Left lung (tissue), 4 donors: ENCODE measurements at regions not wholly inside any gene's neighbourhood (a gene's known extent, or its start where the extent isn't known, plus 50 kb on each side); places are given as distances from the start of the nearest gene placed in this dataset.

Experiments used
- ATAC-seq: fragments of 200-7000 bp; cut with Tn5 transposase; one replicate; pipeline ENCODE4 v1.9.1; 2020; ENCODE audit warnings: moderate library complexity
- DNase-seq, 4 donors: peaks; one replicate each; pipeline ENCODE4 v3.0.0-alpha.2; 2013 to 2020
- H3K27ac ChIP-seq, 2 donors: fragments of 200-600 bp; sonication (generic) in 1 of 2; one replicate each; pipeline versions ENCODE4 v1.5.0 to v1.8.0; 2020 to 2021
- H3K27me3 ChIP-seq, 2 donors: fragments of 200-600 bp; sonication (generic) in 1 of 2; one replicate each; pipeline versions ENCODE4 v1.5.0 to v1.8.0; 2020 to 2021
- H3K36me3 ChIP-seq, 2 donors: fragments of 200-600 bp; sonication (generic) in 1 of 2; one replicate each; pipeline versions ENCODE4 v1.5.0 to v1.8.0; 2020 to 2021
- H3K4me1 ChIP-seq, 2 donors: fragments of 200-600 bp; one replicate each; pipeline ENCODE4 v1.8.0; 2021
- H3K4me3 ChIP-seq, 2 donors: fragments of 200-600 bp; sonication (generic) in 1 of 2; one replicate each; pipeline versions ENCODE4 v1.5.0 to v1.8.0; 2020 to 2021; ENCODE audit warnings: mild to moderate bottlenecking in 1 of 2
- H3K9me3 ChIP-seq, 2 donors: fragments of 200-600 bp; sonication (generic) in 1 of 2; one replicate each; pipeline versions ENCODE4 v1.5.0 to v1.8.0; 2020 to 2021
- intact Hi-C, 2 donors: fragments of 100-400 bp; cut with DNase I; formaldehyde crosslinking; loops; one replicate each; pipeline versions ENCODE4 v1.11.2 to v1.14.2; 2022
- TF ChIP-seq, protein P1 (sequence below), 2 donors: fragments of 200-600 bp; sonication (generic) in 1 of 2; IDR thresholded peaks; one replicate each; pipeline versions ENCODE4 v1.5.0 to v1.8.0; 2021; ENCODE audit warnings: antibody characterized with exemption in 2 of 2
- donor health status: DM: no; HTN: yes; CAD: no.
- donor health status: DM: no; HTN: no; CAD: no.

GRCh38 chrX:25527156-25527555 is 511.4 kb upstream of the ARX start:
- Histone ChIP-seq H3K4me1 (no peaks in the 10 kb centered on the region), H3K36me3 (no peaks in the 10 kb centered on the region), H3K4me3 (no peak overlapping the region), H3K9me3 (no peaks in the 10 kb centered on the region), H3K27me3 (no peaks in the 10 kb centered on the region), H3K27ac (no peak overlapping the region)
- TF ChIP-seq, protein P1, sequence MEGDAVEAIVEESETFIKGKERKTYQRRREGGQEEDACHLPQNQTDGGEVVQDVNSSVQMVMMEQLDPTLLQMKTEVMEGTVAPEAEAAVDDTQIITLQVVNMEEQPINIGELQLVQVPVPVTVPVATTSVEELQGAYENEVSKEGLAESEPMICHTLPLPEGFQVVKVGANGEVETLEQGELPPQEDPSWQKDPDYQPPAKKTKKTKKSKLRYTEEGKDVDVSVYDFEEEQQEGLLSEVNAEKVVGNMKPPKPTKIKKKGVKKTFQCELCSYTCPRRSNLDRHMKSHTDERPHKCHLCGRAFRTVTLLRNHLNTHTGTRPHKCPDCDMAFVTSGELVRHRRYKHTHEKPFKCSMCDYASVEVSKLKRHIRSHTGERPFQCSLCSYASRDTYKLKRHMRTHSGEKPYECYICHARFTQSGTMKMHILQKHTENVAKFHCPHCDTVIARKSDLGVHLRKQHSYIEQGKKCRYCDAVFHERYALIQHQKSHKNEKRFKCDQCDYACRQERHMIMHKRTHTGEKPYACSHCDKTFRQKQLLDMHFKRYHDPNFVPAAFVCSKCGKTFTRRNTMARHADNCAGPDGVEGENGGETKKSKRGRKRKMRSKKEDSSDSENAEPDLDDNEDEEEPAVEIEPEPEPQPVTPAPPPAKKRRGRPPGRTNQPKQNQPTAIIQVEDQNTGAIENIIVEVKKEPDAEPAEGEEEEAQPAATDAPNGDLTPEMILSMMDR (IDR thresholded peaks at IDR 0.05) = no peak
- ATAC-seq (no peak), DNase-seq (peak in 2 of 4 donors; percentile 6 to 19)
- intact Hi-C loops = no loop called here

DNA sequence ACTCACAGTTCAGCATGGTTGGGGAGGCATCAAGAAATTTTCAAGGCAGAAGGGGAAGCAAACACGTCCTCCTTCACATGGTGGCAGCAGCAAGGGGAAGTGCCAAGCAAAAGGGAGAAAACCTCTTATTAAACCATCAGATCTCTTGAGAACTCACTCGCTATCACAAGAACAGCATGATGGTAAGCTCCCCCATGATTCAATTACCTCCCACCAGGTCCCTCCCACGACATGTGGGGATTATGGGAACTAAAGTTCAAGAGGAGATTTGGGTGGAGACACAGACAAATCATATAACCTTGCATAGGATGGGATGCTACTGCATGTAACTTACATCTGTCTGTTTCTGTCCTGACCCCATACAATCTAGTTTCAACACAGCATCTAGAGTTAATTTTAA is 511.8 kb upstream of the ARX start:
- Histone ChIP-seq H3K9me3 (no peaks in the 10 kb centered on the region), H3K27ac (no peak overlapping the region), H3K27me3 (no peaks in the 10 kb centered on the region), H3K36me3 (no peaks in the 10 kb centered on the region), H3K4me1 (no peaks in the 10 kb centered on the region), H3K4me3 (no peak overlapping the region)
- DNase-seq (no peak), ATAC-seq (no peak)
- TF ChIP-seq, protein P1 (IDR thresholded peaks at IDR 0.05) = no peak
- intact Hi-C loops = no loop called here

DNA sequence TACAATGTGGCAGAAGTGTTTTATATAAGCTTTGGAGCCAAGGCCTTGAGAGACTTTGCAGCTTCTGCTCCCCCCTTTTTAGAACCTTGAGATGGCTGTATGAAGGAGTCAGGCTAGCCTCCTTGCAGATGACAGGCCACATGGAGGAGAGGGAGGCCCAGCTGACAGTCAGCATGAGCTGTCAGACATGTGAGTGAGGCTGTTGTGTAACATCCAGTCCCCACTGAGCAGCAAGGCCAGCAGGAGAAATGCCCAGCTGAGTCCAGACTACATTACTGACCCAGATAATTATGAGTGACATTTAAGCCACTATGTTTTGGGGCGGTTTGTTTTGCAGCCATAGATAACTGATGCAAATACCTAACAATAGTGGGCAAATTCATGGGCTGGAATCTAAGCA is 515.3 kb upstream of the ARX start:
- TF ChIP-seq, protein P1 (IDR thresholded peaks at IDR 0.05) = no peak

GRCh38 chrX:25534091-25534490 is 518.3 kb upstream of the ARX start:
- TF ChIP-seq, protein P1 (IDR thresholded peaks at IDR 0.05) = no peak
- Histone ChIP-seq H3K27ac (no peak overlapping the region), H3K36me3 (no peaks in the 10 kb centered on the region), H3K9me3 (no peaks in the 10 kb centered on the region), H3K4me3 (no peak overlapping the region), H3K4me1 (no peaks in the 10 kb centered on the region), H3K27me3 (no peaks in the 10 kb centered on the region)
- ATAC-seq (no peak), DNase-seq (no peak)
- intact Hi-C loops = no loop called here

More for the DNA sequence above, 515.3 kb upstream of the ARX start:
- intact Hi-C loops = no loop called here
- Histone ChIP-seq H3K4me3 (no peak overlapping the region), H3K4me1 (no peaks in the 10 kb centered on the region), H3K36me3 (no peaks in the 10 kb centered on the region), H3K27ac (no peak overlapping the region), H3K9me3 (no peaks in the 10 kb centered on the region), H3K27me3 (no peaks in the 10 kb centered on the region)
- DNase-seq = no peak
- no peak for ATAC-seq

DNA sequence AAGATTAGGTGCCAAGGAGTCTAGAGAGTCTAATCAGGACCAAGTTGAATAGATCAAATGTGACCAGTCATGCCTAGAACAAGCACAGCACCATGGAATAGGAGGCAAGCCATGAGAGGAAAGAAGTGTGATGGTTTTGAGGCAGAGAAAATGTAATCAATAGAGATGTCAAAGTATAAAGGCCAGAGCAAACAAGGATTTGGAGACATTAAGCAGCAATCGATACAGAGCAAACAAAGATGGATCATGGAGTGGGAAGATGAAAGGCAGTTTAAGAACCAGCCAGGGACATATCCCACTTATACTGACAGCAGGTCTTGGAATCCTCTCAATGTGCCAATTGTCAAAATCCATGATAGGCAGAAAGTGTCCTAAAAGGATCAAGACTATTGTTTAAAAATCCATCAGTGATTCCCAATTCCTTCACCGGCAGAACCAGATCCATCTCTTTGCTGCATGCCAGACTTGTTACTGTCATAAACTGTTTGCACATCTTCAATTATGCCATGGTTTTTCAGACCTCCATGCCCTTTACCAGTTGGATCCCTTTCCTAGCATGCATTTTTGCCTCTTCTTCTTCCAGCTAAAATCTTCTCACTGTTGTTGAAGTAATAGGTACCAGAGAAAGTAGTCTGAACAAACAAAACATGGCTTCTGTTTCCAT is 520.7 kb upstream of the ARX start:
- H3K4me1 ChIP-seq = no peaks in the 10 kb centered on the region
- H3K36me3 ChIP-seq = no peaks in the 10 kb centered on the region
- intact Hi-C loops = no loop called here
- no peak overlapping the region for H3K27ac ChIP-seq
- H3K4me3 ChIP-seq = no peak overlapping the region
- TF ChIP-seq, protein P1 (IDR thresholded peaks at IDR 0.05) = no peak
- no peak for DNase-seq
- ATAC-seq = no peak
- no peaks in the 10 kb centered on the region for H3K27me3 ChIP-seq
- H3K9me3 ChIP-seq = no peaks in the 10 kb centered on the region
